ENCODE measurements at regions not wholly inside any gene's neighbourhood (a gene's known extent, or its start where the extent isn't known, plus 50 kb on each side); places are given as distances from the start of the nearest gene placed in this dataset.

DNA sequence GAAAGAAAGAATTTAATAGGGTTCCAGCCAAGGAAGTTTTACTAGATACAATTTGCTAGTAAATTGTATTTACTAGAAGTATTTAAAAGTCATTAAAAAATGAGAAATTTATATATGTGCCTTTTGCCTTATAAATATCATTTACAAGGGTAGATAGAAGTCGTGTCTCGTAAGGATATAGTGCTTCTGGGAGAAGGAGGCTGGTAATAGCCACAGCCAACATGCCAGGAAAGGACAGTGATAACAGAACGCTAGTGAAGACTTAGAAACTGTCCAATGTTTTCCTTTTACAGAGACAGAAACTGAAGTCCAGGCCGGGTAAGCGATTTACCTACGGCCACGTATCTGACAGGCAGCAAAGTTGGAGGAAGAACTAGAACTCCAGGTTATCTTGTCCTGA, 113.5 kb upstream of the LRRN1 start:
- no peak for DNase-seq

DNA sequence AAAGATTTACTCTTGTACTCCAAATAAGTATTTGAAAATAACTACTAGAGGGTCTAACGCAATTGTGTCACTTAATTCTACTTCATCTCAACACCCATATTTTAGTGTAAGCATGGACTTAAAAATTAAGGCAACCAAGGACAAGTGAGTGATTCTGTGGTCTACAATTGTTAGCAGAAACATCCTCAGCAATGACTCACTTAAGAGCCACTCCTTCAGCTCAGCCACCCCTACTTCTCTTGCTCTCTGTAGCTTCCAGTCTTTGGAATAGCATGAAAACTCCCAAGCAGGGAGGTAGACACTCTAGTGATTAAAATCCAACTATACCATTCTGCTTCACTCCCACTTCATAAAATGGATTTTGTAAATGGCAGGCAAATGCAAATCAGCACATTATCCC, 116.0 kb upstream of the LRRN1 start:
- DNase-seq: no peak

GRCh38 chr3:3675801-3676200, 123.4 kb upstream of the LRRN1 start:
- no peak for DNase-seq

- no peak for DNase-seq
Observed at GRCh38 chr3:3675186-3675585, 124.0 kb upstream of the LRRN1 start.

- DNase-seq: no peak
Observed at GRCh38 chr3:3666664-3667063, 132.6 kb upstream of the LRRN1 start.

DNA sequence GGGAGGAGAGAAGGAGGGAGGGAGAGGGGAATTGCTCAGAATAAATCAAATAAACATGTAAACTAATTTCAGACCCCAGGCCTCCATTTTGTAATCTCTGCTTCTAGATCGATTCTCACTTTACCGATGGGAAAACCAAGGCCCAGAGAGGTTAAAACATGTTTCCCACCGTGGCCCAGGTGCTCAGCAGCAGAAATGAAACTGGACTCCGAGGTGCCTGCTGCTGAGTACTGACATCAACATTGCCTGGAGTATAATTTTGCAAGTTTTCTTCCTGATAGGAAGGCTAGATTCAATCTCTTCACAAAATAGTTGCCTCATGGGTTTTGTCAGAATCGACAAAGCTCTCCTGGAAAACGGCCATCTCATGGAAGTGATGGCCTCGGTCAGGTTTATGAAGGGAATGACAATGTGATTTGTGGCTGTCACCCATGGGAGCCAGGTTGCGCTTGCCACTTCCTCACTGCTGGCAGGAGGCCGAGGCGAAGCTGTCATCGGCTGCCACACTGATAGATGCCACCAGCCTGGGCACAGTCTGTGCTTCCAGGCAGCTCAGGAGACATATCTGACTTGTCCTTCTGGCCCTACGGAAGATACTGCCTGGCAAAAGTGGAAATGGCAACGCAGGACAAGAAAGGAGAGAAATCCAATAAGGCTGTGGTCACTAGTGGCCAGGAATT, 133.1 kb upstream of the LRRN1 start:
- no peak for DNase-seq

DNA sequence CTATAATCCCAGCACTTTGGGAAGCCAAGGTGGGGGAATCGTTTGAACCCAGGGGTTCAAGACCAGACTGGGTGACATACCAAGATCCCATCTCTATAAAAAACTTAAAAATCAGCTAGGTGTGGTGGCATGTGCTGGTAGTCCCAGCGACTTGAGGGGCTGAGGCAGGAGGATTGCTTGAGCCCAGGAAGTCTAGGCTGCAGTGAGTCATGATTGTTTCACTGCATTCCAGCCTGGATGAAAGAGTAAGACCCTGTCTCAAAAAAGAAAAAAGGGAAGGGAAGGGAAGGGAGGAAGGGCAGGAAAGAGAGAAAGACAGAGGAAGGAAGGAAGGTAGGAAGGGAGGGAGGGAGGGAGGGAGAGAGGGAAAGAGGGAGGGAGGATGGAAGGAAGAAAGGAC, 133.7 kb upstream of the LRRN1 start:
- DNase-seq: no peak

GRCh38 chr3:3664935-3665334, 134.3 kb upstream of the LRRN1 start:
- peak; percentile 6 for DNase-seq

DNA sequence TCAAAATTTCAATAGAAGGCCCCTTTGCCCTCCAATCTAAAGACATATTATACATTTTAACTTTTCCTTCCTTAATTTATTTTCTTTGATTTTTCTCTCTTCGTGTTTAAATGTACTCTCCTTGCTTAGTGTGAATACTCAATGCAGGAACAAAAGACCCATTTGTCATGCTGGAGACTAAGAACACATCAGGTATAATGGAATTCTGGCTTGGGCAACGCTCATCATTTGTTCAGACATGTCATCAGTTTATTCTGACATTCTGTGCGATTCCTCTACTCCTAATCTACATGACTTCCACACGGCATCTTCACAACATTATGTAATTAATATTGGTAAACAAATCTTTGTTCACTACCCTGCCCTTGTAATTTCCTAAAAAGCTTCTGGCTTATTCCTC, 136.6 kb upstream of the LRRN1 start:
- no peak for DNase-seq

DNA sequence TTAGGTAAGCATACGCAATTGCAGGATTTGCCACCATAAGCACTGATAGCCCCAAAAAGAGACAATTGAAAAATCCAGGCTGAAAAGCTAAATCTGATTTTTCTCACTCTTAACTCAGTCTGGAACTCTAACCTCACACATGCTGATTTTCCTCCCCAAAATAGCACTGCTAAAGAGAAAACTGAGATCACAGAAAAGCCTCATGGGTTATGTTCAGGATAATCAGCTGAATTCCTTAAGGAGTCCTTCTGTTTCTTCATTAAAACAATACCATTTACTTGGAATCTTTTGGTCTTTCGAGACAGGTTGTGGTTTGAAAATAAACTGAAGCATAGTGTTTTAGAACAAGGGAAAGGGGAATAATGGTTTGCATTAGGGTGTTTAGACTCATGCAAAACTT, 144.3 kb upstream of the LRRN1 start:
- DNase-seq: no peak

- no peak for DNase-seq
Observed at GRCh38 chr3:3648988-3649679, 150.1 kb upstream of the LRRN1 start.

DNA sequence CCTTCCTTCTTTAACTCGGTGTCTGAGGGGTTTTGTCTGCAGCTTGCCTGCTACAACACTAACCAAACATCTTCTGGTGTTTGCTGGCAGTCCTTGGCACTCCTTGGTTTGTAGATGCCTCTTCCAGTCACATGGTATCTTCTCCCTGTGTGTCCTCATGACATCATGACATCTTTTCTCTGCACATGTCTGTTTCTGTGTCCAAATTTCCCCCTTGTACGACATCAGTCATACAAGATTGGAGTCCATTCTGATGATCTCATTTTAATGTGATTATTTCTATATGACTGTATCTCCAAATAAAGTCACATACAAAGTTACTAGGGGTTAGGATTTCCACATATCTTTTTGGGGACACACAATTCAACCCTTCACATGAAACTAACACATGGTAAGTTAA, 152.3 kb upstream of the LRRN1 start:
- peak; percentile 14 for DNase-seq

- DNase-seq: peak; percentile 33
Observed at GRCh38 chr3:3646103-3646844, 153.0 kb upstream of the LRRN1 start.

DNA sequence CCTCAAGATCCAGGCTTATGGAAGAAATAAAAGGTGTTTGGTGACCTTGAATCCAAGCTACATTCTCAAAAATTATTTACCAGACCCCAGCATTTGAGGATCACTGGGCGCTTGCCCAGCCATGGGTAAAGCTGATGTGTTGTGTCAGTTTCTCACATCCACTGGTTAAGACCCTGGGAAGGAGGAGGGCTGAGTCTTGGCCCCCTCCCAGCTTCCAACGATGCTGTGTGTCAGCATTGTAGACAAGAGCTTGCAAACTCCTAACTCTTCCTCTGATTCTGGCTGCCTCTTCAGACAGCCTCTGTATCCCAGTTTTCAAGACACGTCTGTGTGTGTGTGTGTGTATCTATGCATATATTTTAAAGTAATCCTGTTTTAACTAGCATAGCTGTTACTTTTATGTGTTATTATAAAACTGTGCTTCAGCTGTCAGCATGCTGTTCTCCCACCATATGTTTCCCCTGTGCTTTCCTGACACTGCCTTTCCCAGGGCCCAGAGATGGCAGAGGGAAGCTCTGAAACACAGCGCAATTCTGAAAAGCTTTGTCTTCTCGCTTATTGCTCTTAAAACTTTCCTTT, 157.3 kb upstream of the LRRN1 start:
- DNase-seq: no peak

GRCh38 chr3:3639078-3639477, 160.2 kb upstream of the LRRN1 start:
- no peak for DNase-seq

DNA sequence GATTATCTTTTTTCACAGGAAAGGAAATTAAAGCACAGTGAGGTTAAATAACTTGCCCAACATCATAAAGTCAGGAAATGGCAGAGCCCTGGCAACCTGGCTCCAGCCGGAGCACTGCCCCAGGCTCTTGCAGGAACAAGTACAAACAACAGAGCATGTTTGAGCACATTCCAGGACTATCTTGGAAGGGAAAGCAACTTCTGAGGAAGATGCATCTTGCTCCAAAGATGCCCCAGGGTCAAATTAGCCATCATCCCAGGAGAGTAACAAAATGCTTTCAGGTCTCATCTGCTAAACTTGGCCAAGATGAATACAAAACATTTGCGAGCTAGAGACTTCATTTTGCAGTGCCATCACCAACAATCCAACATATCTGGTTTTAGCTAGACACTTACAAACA, 162.4 kb upstream of the LRRN1 start:
- no peak for DNase-seq

DNA sequence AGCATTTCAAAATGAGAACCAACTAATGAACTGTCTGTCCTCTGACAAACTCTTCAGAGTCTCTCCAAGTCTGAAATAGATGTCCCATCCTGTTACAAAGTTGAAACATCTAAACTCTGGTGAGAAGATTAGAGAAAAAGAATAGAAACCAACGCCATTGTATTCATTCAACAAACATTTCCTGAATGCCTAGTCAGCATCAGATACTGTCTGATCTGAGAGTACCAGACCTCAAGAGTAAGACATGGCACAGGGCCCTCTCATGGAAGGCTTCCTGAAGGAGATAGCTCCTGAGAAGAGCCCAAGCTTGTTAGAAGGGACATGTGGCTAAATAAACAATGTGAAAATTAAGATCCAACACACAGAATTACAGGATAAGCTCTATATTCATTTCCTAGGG, 164.1 kb upstream of the LRRN1 start:
- DNase-seq: no peak

GRCh38 chr3:3634326-3634725, 164.9 kb upstream of the LRRN1 start:
- DNase-seq: no peak

GRCh38 chr3:3633761-3634160, 165.5 kb upstream of the LRRN1 start:
- no peak for DNase-seq

GRCh38 chr3:3632449-3632848, 166.8 kb upstream of the LRRN1 start:
- DNase-seq: no peak

DNA sequence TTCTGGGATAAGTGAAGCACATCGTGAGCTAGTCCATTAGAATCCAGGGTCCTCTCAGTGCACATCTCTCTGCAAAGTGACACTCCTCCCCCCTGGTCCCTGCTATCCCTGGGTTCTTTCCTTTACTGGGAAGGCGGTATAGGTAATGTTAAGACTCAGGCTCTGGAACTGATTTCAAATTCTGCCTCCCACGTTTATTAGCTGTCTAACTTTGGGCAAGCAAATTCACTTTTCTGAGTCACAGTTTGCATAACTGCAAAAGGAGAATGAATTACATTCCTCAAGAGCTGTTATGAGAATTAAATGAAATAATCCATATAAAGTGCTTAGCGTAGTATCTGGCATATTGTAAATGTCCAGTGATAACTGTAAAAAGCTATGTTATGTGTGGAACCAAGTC, 168.1 kb upstream of the LRRN1 start:
- no peak for DNase-seq

DNA sequence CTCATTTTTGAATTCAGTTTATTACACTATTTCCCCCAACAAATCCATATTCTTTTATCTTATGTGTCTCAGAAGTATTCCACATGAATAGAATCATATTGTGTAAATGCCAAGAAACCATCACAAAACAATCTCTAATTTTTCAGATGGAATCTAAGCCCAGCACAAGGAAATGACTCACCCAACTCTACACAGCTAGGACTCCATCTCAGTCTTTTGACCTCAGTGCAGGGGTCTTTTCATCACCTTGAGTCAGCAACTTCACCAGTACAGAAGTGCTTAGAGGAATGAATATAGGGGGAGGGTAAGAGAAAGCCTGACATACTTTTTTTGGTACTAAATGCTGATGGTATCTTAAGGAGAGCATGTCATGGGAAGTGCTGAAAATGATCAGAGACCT, 169.3 kb upstream of the LRRN1 start:
- no peak for DNase-seq

DNA sequence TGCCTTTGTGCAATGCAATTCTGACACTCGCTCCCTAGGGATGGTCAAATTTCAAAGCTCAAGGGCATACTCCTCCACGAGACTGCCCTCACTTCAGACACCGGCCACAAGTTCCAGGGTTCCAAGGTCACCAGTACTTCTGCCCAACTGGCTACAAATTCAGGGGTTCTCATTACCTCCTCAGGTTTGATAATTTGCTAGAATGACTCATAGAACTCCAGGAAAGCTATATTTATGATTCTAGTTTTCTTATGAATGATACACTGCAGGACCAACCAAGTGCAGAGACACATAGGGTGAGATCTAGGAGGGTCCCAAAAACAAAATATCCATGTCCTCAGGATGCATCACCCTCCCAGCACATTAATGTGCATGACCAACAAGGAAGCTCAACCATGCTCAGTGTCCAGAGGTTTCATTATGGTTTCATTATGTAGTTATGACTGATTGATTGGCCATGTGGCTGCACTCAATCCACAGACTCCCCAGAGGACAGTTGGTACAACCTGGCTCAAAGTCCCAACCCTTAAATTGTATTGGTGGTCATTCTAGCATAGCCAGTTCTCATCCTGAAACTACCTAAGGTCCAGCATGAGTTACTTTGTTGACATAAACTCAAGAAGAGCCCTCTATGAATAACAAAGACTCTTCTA, 170.4 kb upstream of the LRRN1 start:
- DNase-seq: no peak

Data from DMS53 (cell line).